ENCODE measurements at regions not wholly inside any gene's neighbourhood (a gene's known extent, or its start where the extent isn't known, plus 50 kb on each side); places are given as distances from the start of the nearest gene placed in this dataset.

GRCh38 chr7:370775-371118 lies 80.8 kb downstream of the FOXL3 start:
- no peak for DNase-seq (ENCODE audit: low read depth in 2 of 2, low spot score in 1 of 2)

DNA sequence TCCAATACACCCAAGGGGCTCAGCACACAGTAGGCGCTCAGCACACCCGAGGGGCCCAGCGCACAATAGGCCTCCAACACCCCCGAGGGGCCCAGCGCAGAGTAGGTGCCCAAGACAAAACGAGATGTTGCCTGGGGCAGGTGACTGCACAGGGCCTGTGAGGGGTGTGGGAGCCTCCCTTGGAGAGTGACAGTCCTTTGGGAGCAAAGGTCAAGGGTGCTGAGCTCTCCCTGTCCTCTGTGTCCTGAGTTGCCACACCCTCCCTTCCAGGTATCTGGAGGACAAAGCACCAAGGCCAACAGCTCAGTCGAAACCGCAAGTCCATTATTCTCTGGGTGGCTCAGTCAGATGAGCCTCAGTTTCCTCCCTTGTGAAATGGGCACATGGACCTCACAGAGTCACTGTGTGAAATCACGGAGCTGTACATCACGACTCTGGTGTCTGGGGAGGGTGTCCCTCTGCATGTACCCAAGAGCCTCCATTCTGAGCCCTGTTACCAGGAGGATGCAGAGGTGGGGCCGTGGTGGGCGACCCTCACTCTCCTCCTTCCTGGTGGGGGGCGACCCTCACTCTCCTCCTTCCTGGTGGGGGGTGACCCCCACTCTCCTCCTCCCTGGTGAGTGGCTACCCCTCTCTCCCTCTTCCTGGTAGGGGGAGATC lies 81.3 kb downstream of the FOXL3 start:
- no peak for DNase-seq (ENCODE audit: low read depth in 2 of 2, low spot score in 1 of 2)

DNA sequence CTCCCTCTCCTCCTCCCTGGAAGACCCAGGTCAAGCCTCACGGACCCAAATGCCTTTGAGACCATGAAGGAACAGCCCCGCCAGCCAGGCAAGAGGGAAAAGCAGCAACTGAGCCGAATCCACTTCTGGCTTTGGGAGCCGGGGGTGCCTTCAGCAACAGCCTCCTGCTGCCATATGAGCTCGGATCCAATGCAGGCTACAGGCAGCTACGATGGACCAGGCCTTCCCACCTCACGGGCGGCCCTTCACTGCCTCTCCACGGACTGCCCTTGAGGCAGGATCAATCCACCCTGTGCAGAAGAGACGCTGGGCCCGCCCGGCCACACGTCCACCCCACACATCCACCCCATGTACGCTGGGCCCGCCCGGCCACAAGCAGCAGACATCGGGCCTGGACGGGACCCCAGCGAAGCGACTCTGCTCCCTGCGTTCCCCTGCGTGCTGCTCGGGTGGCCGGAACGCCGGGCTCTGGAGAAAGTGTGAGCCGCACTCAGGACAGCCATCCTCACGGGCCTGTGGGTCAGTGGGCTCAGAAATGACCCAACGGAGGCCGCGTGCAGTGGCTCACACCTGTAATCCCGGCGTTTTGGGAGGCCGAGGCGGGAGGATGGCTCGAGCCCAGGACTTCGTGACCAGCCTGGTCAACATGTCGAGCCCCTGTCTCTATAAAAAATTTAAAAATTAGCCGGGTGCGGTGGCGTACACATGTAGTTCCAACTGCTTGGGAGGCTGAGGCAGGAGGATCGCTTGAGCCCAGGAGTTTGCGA lies 82.0 kb downstream of the FOXL3 start:
- no peak for DNase-seq (ENCODE audit: low read depth in 2 of 2, low spot score in 1 of 2)

DNA sequence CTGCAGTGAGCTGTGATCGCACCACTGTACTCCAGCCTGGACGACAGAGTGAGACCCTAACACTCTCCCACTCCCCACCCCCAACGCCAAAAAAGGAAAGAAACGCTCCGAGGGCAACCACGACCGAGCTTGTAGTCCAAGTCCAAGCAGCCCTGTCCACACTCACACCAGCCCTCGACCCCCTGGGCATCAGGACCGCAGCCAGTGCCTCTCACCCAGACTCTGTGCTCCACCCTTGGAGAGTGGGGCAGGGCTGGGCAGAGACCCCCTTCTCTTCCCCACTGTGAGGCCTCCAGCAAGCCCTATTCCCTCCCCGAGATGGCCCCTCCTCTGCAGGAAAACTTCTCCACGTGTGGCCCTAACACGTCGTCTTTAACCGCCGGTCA lies 82.6 kb downstream of the FOXL3 start:
- DNase-seq (ENCODE audit: low read depth in 2 of 2, low spot score in 1 of 2), result no peak

DNA sequence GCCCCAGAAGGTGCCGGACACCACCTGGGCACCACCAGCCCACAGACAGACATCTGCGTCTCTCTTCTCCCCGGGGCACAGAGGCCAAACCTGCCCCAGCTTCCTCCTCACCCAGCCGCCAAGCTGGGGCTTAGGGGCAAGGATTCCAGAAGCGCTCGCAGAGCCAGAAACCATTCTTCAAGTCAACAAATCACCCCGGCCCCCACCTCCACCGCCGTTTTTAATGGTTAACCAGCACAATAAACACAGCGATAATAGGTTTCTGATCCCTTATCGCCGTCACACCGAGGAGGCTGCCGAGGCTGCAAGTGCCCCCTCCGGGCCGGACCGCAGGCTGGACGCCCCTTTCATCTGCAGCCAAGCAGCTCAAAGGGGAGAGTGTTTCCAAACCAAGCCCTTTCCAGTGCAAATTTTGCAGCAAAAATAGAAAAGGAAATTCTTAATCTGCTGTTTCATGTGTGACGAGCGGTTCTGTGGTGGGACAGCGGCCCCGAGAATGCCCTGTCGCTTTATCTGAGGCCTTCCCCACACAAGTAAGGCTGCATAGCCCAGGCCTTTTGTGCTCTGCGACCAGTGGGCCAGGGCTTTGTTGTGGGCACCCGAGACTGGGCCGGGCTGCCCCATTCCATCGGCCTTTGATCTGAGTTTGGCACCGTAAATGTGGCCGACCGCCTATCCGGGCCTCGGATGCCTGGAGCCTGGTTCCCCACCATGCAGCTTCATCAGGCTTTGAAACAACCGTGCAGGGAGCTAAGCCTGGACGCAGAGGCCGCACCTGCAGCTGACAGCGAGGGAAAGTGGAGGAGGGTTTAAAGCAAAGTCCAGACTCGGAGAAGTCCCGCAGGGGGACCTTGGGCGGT lies 83.2 kb downstream of the FOXL3 start:
- DNase-seq (ENCODE audit: low read depth in 2 of 2, low spot score in 1 of 2), result no peak

GRCh38 chr7:373818-374705 lies 84.1 kb downstream of the FOXL3 start:
- no peak for DNase-seq (ENCODE audit: low read depth in 2 of 2, low spot score in 1 of 2)

DNA sequence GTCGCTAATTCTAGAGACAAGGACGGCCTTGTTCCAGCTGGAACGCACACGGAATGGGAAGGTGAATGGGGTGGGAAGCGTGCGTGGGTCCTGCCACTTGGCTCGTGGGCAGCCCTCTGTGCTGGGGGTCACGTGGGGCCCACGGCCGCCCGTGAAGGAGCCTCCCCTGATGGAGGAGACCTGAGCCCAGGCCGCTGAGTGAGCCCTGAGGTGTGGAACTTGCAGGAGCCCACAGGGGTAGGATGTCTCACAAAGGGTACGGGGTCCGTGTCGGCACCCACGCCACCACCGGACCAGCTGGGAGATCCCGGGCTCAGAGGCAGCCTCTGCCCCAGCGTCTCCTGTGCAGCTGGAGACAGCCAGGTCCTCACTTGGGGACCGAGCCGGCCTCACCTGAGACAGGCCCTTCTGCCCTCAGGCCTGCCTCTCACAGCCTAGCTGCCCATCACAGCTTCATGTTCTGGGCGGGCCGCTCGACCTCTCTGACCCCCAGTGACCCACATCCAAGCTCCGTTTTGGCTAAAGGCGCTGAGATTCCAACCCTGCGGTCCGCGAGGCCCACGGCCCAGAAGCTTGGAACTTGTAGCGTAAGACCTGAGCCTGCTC lies 84.8 kb downstream of the FOXL3 start:
- no peak for DNase-seq (ENCODE audit: low read depth in 2 of 2, low spot score in 1 of 2)

DNA sequence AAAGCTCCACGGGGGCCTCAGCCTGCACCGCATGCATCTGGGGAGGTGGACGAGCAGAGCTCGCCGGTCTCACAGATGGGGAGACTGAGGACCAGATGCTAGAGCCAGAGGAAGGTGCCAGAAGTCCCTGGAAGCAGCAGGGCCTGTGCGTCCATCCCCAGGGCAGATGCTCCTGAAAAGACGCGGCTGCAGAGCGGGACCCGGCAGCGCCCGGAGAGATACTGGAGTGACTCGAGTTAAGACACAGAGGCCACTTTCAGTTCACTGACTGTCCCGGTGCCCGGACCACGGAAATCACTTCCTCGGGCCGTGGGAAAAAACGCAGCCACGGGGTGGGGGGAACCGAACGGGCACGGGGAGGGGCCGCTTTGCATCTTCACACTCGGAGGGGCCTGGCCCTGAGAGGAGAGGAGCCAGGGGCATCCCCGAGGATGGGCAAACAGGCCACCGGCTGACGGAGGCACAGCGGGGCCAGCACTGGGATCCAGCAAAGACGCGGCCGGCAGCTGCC lies 85.4 kb downstream of the FOXL3 start:
- no peak for DNase-seq (ENCODE audit: low read depth in 2 of 2, low spot score in 1 of 2)

DNA sequence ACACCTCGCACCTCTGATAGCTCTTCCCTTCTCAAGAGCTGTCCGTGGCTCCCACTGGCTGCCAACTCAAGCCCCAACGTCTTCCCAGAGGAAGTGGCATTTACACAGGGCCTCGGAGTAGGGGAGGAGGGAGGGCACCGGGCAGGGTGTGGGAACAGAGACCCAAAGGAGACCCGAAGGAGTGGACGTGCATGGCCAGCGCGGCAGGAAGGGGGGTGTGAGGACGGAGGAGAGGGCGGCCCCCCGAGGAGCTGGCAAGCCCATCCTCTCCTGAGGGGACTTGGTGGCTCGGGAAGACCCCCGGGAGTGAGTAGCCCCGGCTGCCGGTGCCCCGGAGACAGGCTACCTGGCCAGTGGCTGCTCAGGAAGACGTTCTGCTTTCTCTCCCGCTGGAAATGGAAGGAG lies 85.9 kb downstream of the FOXL3 start:
- DNase-seq (ENCODE audit: low read depth in 2 of 2, low spot score in 1 of 2), result no peak

DNA sequence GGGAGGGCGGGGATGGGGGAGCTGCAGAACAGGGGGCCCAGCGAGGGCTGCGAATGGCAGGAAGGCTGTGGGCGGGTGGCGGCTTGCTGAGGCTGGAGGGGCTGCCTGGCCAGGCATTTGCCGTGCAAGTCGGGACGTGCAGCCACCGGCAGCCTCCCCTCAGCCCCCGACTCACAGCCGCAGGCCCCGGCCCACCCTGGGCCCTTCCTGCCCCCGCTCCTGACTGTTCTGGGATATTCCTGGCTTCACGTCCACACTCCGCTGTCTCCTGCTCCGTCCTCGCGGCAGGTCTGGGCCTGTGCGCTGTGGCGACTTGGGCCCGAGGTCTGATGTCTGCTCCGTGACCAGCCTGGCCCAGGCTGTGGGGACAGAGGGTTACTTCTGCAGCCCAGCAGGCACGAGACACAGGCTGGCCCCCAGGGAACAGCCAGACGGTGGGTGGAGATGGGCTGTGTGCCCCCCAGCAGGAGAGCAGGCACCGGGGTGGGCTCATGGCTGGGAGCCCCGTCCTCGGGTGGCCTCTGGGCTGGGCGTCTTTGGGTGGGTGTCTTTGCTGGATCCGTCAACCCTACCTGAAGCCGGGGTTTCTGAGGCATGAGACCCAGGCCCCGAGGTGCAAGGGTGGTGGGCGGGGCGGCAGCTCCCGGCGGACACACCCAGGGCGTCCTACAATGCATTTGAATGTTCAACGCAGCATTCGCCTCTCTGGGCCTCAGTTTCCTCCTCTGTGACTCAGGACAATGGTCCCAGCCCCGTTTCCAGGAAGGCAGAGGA lies 86.5 kb downstream of the FOXL3 start:
- no peak for DNase-seq (ENCODE audit: low read depth in 2 of 2, low spot score in 1 of 2)

GRCh38 chr7:377080-378040 lies 87.4 kb downstream of the FOXL3 start:
- no peak for DNase-seq (ENCODE audit: low read depth in 2 of 2, low spot score in 1 of 2)

DNA sequence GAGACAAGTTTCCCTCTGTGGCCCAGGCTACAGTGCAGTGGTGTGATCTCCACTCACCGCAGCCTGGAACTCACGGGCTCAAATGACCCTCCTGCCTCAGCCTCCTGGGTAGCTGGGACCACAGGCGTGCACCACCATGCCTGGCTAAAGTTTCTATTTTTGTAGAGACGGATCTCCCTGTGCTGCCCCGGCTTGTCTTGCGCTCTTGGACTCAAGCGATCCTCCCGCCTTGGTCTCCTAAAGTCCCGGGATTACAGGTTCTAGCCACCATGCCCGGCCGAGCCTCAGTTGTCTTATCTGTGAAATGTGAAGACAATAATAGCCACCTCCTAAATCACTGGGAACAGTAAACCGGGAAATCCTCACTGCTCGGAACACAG lies 88.1 kb downstream of the FOXL3 start:
- no peak for DNase-seq (ENCODE audit: low read depth in 2 of 2, low spot score in 1 of 2)

DNA sequence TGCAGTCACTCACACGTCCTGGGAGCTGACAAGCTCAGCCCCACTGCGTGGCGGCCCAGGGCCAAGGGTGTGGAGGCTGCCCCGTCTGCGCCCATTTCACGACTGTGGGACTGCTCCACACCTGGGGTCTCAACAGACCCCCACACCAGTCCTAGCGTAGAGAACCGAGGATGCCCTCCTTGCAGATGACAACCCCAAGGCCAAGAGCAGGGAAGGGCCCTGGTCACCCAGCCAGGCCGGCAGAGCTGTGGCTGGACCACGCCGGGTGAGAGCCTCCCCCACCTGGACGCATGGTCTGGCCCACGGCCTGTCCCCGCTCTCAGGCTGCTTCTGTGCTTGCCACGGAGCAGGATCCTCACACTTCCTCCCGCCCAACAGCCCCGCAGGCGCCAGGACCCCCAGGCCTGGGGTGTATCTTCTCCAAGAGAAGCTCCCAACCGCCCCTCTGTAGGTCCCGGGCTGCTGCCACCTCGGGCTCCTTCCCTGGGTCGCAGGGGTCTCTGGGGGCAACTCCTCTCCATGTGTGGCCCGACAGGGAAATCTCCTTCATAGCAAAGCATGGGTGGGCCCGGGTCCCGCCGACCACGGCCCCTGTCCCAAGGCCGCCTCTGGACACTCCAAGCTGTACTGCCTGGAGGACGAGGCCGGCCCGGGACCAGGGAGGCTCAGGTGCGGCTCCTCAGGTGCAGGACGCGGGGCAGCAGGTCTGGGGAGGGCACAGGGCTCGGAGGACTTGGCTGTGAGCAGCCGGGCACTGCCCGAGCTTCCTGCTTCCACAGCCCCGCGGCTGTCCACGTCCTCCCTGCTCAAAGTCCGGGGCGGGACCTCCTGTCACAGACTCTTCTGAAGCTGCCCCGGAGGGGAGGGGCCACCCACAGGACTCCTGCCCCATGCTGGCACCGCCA lies 88.8 kb downstream of the FOXL3 start:
- no peak for DNase-seq (ENCODE audit: low read depth in 2 of 2, low spot score in 1 of 2)

GRCh38 chr7:379456-380138 lies 89.6 kb downstream of the FOXL3 start:
- no peak for DNase-seq (ENCODE audit: low read depth in 2 of 2, low spot score in 1 of 2)

- peak in 1 of 2 donors; percentile 7 for DNase-seq (ENCODE audit: low read depth in 2 of 2, low spot score in 1 of 2)
Observed at GRCh38 chr7:380139-380485, 90.1 kb downstream of the FOXL3 start.

GRCh38 chr7:380711-381210 lies 90.8 kb downstream of the FOXL3 start:
- DNase-seq (ENCODE audit: low read depth in 2 of 2, low spot score in 1 of 2), result no peak
